ENCODE measurements at regions not wholly inside any gene's neighbourhood (a gene's known extent, or its start where the extent isn't known, plus 50 kb on each side); places are given as distances from the start of the nearest gene placed in this dataset.

- no peak for DNase-seq (ENCODE audit: low spot score)
Measured at GRCh38 chr2:15840148-15840547, 100.2 kb upstream of the MYCN start.

DNA sequence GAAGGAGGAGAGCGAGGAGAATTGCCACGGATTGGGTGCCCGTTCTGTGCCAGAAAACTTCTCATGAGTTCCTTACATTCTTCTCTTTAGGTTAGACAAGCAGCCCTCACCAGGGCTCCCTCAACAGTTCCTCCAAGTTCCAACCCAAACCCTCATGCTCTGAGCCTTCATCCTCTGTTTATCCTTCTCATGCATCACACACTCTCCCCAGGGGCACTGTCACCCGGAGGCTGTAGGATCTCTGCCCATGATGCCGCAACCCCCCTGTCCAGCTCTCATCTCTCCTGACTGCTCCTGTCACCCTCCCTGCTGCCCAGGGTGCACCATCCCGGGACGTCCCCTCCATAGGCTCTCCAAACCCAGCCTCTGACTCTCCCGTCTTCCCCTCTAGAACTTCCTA is 99.4 kb upstream of the MYCN start:
- no peak for DNase-seq (ENCODE audit: low spot score)

GRCh38 chr2:15841776-15842560 is 98.4 kb upstream of the MYCN start:
- DNase-seq (ENCODE audit: low spot score), result no peak

DNA sequence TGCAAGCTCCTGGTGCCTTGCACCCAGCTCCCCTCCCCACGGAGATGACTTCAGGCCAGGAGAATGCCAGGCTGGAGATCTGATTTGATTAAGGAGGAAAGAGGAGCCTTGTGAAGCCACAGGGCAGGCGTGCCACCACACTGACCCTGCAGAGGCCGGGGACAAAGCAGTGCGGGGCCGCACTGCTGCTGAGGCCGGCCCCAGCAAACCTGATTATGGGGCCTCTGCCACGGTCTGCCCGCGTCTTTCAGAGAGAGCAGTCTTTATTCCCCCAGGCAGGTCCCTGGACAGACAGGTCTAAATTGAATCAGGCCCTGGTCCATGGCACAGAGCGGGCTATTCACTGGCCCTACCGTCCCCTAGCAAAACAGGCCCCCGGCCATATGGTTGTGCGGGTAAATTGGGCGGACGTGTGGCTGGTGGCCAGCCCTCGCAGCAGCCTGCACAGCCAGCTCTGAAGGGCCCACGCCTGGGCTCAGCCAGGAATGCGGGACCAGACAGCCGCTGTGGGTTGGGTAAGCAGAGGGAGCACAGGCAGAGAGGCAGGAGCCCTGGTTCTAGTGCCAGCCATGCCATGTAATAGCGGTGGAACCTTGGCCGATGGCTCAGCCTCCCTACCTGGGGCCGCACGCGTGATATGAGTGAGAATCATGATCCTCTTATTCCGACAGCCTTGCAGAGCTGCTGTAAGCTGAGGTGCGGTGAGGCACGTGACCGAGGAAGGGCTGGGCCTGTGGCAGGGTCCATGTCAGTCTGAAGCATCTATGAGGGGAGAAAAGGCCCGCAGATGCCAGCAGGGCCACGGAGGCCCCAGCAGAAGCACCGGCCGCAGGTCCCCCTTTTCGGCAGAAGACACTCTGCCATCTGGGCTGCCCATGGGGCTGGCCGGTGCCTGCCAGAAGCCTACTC is 97.3 kb upstream of the MYCN start:
- no peak for DNase-seq (ENCODE audit: low spot score)

DNA sequence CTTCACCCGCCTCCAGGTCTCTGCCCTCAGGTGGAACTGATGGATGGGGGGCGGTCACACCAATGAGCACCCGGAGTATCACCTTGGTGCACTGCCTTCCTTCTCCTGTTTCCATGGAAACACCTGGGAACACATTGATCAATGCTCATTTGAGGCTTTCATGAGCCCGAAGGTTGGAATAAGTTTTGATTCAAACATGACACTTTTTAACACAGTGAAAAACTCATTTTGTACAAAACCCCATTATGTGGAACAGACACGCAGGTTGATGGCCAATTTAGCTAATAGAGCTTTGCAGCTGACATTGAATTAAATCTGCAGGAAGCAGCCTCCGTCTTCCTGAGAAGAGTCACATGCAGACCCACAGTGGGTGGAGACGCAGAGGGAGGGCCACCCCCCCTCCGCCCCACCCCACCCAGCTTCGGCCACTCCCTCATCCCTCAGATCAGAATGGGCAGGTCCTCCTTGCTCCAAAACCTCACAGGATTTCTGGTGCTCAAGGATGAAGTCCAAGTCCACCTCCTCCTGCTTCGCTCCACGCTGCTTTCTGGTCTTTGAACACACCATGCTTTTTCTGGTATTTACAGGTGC is 96.0 kb upstream of the MYCN start:
- DNase-seq (ENCODE audit: low spot score), result no peak

DNA sequence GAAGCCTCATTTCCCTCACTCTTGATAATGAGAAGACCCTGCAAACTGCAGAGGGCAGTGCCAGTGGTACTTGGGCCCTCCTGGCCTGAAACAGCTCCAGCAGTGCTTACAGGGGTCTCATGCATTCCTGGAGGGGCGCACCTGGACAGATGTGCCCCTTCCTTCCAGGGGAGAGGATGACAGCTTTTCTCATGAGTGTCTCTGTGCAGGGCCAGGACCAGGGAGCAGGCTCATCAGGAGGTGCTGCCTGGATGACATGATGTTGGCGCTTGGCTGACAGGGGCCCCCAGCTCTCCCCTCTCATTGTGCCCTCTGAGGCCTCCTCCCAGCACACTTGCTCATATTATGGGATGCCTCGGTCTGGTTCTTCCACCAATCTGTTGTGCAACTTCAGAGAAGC is 95.1 kb upstream of the MYCN start:
- DNase-seq (ENCODE audit: low spot score), result no peak

DNA sequence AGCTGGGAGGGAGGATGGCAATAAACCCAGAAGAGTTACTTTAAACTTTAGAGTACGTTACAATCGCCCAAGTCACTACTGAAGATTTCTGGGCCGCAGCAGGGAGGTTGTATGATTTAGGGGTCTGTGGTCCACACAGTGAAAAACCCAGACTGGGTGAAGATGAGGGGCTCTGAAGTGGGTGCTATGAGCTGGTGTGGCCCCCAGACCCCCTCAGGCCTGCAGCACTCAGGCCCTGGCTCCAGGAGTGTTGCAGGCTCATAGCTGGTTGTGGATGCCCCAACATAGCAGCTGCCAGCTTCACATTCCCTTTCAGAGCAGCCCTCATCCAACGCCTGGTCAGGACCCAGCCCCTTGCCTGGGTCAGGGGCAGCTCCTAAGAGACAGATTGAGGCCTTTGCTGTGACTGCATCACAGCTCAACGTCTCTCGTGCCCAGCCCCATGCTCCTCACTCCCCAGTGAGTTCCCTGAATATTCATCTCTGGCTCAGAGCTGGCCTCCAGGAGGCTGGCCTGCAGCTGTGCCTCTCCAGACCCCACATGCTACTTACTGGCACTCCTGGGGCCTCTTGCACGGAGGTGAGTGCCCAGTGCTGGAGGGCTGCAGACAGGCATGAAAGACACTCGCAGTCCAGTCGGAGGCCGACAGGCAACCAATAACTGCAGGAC is 94.5 kb upstream of the MYCN start:
- no peak for DNase-seq (ENCODE audit: low spot score)

GRCh38 chr2:15846626-15847025 is 93.7 kb upstream of the MYCN start:
- DNase-seq (ENCODE audit: low spot score), result no peak

- no peak for DNase-seq (ENCODE audit: low spot score)
Measured at GRCh38 chr2:15850534-15850933, 89.8 kb upstream of the MYCN start.

DNA sequence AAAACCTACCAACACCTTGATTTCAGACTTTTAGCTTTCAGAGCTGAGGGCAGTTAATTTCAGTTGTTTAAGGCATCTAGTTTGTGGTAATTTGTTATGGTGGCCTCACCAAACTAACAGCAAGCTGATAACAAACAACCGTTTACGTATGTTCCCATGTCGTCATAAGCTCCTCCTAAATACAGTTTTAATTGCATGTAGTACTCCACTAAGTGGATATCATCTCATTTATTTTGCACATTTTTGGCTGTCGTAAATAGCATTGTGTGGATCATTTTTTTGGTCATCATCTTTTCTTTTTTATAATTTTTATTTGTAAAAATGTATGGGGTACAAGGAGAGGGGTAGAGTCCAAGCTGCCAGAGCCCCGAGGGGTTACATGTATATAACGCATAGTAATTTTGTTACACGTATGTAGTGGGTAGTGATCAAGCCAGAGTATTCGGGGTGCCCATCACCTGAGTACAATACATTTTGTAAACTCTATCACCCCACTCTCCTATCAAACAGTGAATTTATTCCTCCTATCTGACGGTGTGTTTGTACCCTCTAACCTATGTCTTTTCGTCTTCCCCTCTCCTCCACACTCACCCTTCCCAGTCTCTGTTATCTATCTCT is 89.2 kb upstream of the MYCN start:
- DNase-seq (ENCODE audit: low spot score), result no peak

GRCh38 chr2:15852811-15853210 is 87.5 kb upstream of the MYCN start:
- DNase-seq (ENCODE audit: low spot score), result no peak

DNA sequence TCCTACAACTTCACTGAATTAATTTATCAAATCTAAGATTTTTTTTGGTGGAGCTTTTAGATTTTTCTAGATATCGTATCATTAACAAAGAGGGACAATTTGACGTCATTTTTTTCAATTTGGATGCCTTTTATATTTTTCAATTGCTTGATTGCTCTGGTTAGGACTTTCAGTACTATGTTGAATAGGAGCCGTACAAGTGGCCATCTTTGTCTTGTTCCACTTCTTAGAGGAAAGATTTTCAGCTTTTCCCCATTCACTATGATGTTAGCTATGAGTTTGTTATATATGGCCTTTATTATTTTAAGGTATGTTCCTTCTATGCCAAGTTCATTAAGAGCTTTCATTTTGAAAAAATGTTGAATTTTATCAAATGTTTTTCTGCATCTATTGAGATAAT is 86.4 kb upstream of the MYCN start:
- DNase-seq (ENCODE audit: low spot score), result no peak

GRCh38 chr2:15855766-15856260 is 84.5 kb upstream of the MYCN start:
- DNase-seq (ENCODE audit: low spot score), result no peak

GRCh38 chr2:15856318-15856717 is 84.0 kb upstream of the MYCN start:
- no peak for DNase-seq (ENCODE audit: low spot score)

- no peak for DNase-seq (ENCODE audit: low spot score)
Measured at GRCh38 chr2:15858466-15858865, 81.9 kb upstream of the MYCN start.

GRCh38 chr2:15860051-15860663 is 80.2 kb upstream of the MYCN start:
- DNase-seq (ENCODE audit: low spot score), result no peak

DNA sequence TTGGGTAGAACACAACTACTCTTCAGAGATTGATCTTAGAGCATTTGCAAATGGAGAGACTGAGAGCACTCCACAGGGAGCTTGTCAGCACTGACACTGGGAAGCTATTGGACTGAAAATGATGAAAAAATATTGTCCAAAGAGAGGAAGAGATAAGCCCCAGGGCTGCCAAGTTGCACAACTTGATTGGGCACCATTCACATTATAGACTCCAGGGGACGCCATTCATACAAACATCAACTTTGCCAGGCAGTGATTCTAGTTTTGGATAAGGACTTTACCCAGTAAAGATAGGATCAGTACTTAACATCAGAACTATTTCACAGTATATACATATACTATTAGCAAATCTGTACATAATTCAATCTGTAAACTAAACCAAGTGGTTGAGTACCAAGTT is 79.6 kb upstream of the MYCN start:
- DNase-seq (ENCODE audit: low spot score), result no peak

DNA sequence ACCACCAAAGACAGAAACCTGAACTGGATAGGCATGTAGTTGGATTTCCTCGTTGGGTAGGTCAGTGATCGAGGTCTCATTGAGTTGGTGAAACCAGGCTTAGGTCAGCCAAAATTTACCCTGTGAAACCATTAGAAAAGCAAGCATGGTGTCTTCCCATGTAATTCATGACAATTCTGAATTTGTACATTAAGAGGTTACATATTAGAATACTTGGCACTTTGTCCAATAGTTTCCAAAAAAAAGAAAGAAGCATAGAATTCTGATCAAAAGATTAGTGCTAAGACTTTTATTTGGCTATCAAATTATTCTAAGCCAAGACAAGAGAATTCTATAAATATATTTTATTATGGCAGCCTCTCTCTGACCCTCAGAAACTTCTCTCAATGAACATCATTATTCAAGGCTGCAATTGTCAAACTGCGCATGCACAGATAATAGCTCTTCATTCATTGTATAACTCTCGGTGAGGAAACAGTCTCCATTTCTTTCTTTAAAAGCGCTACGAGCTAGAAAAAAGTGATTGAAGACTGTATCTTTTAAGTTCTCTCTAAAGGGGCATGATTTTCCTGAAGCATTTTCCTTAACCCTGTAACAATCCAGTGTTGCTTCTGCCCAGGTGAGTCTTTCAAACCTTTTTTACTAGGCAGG is 79.1 kb upstream of the MYCN start:
- no peak for DNase-seq (ENCODE audit: low spot score)

- no peak for DNase-seq (ENCODE audit: low spot score)
Measured at GRCh38 chr2:15861898-15862297, 78.5 kb upstream of the MYCN start.

DNA sequence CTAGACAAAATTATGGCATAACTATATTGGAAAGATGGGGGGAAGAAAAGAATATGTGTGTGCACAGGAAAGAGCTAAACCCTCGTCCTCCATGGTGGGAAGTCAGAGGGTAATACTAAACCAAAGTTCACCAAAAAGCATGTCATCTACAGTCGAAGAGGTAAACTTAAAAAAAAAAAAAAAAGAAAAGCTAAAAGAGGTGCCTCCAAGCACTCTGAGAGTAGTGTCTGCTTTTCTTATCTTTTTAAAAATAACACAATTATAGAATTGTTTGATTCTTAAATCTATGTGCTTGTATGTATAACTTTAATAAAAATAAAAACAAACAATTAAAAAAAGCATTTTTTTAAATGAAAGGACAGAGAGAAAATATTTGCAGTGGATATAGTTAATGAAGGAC is 77.3 kb upstream of the MYCN start:
- no peak for DNase-seq (ENCODE audit: low spot score)
